Duodenal mucosa (tissue), 2 donors: ENCODE measurements at regions not wholly inside any gene's neighbourhood (a gene's known extent, or its start where the extent isn't known, plus 50 kb on each side); places are given as distances from the start of the nearest gene placed in this dataset.

Source experiments
- H3K27ac ChIP-seq: one replicate; pipeline ENCODE4 v1.7.0; 2013; ENCODE audit warnings: low read depth, low read length
- H3K27me3 ChIP-seq, 2 donors: one replicate each; pipeline ENCODE4 v1.7.0; 2013; ENCODE audit warnings: low read length in 2 of 2, control low read depth in 1 of 2; ENCODE audit not compliant: insufficient read depth in 2 of 2, control insufficient read depth in 1 of 2
- H3K36me3 ChIP-seq, 2 donors: one replicate each; pipeline ENCODE4 v1.7.0; 2013; ENCODE audit warnings: low read length in 2 of 2, control low read depth in 1 of 2; ENCODE audit not compliant: insufficient read depth in 2 of 2, control insufficient read depth in 1 of 2
- H3K4me1 ChIP-seq, 2 donors: one replicate each; pipeline ENCODE4 v1.7.0; 2013; ENCODE audit warnings: low read length in 2 of 2, control low read depth in 1 of 2; ENCODE audit not compliant: insufficient read depth in 2 of 2, control insufficient read depth in 1 of 2
- H3K4me3 ChIP-seq, 2 donors: one replicate each; pipeline ENCODE4 v1.7.0; 2013; ENCODE audit warnings: low read length in 2 of 2, low read depth in 1 of 2
- H3K9ac ChIP-seq, 2 donors: one replicate each; pipeline ENCODE4 v1.7.0; 2013; ENCODE audit warnings: low read length in 2 of 2, low read depth in 1 of 2
- H3K9me3 ChIP-seq, 2 donors: one replicate each; pipeline ENCODE4 v1.7.0; 2013; ENCODE audit warnings: low read length in 2 of 2, control low read depth in 1 of 2; ENCODE audit not compliant: control insufficient read depth in 1 of 2

GRCh38 chr2:204468746-204469429, 76.4 kb upstream of the PARD3B start:
- H3K9me3 ChIP-seq: no peaks in the 10 kb centered on the region
- H3K27me3 ChIP-seq: no peaks in the 10 kb centered on the region
- H3K27ac ChIP-seq: no peak overlapping the region
- H3K9ac ChIP-seq: no peak overlapping the region
- no peaks in the 10 kb centered on the region for H3K36me3 ChIP-seq
- H3K4me3 ChIP-seq: no peak overlapping the region
- peaks cover 0 to 5% of the 10 kb centered on the region in 2 donors for H3K4me1 ChIP-seq

GRCh38 chr2:204470178-204470620, 75.1 kb upstream of the PARD3B start:
- Histone ChIP-seq H3K27ac (no peak overlapping the region), H3K36me3 (no peaks in the 10 kb centered on the region), H3K4me1 (peaks cover 0 to 5% of the 10 kb centered on the region in 2 donors), H3K27me3 (no peaks in the 10 kb centered on the region), H3K9me3 (no peaks in the 10 kb centered on the region), H3K9ac (no peak overlapping the region), H3K4me3 (no peak overlapping the region)

GRCh38 chr2:204470621-204471196, 74.6 kb upstream of the PARD3B start:
- no peak overlapping the region for H3K9ac ChIP-seq
- no peaks in the 10 kb centered on the region for H3K36me3 ChIP-seq
- peaks cover 0 to 5% of the 10 kb centered on the region in 2 donors for H3K4me1 ChIP-seq
- H3K9me3 ChIP-seq: no peaks in the 10 kb centered on the region
- no peak overlapping the region for H3K27ac ChIP-seq
- H3K27me3 ChIP-seq: no peaks in the 10 kb centered on the region
- no peak overlapping the region for H3K4me3 ChIP-seq

- H3K27me3 ChIP-seq: no peaks in the 10 kb centered on the region
- H3K9ac ChIP-seq: no peak overlapping the region
- H3K4me1 ChIP-seq: peaks cover 0 to 5% of the 10 kb centered on the region in 2 donors
- H3K36me3 ChIP-seq: no peaks in the 10 kb centered on the region
- H3K27ac ChIP-seq: no peak overlapping the region
- no peaks in the 10 kb centered on the region for H3K9me3 ChIP-seq
- H3K4me3 ChIP-seq: no peak overlapping the region
These were observed 72.9 kb upstream of the PARD3B start for GRCh38 chr2:204472375-204472774.

GRCh38 chr2:204473224-204473623, 72.1 kb upstream of the PARD3B start:
- no peak overlapping the region for H3K4me3 ChIP-seq
- no peaks in the 10 kb centered on the region for H3K36me3 ChIP-seq
- H3K9me3 ChIP-seq: no peaks in the 10 kb centered on the region
- no peak overlapping the region for H3K9ac ChIP-seq
- H3K27ac ChIP-seq: no peak overlapping the region
- peaks cover 0 to 5% of the 10 kb centered on the region in 2 donors for H3K4me1 ChIP-seq
- no peaks in the 10 kb centered on the region for H3K27me3 ChIP-seq

- H3K9ac ChIP-seq: no peak overlapping the region
- no peak overlapping the region for H3K27ac ChIP-seq
- H3K9me3 ChIP-seq: no peaks in the 10 kb centered on the region
- no peaks in the 10 kb centered on the region for H3K36me3 ChIP-seq
- no peaks in the 10 kb centered on the region for H3K27me3 ChIP-seq
- peaks cover 0 to 5% of the 10 kb centered on the region in 2 donors for H3K4me1 ChIP-seq
- no peak overlapping the region for H3K4me3 ChIP-seq
These were observed 69.9 kb upstream of the PARD3B start for GRCh38 chr2:204475399-204475798.

- H3K4me3 ChIP-seq: no peak overlapping the region
- H3K36me3 ChIP-seq: no peaks in the 10 kb centered on the region
- no peaks in the 10 kb centered on the region for H3K27me3 ChIP-seq
- no peaks in the 10 kb centered on the region for H3K9me3 ChIP-seq
- H3K9ac ChIP-seq: no peak overlapping the region
- H3K4me1 ChIP-seq: peaks cover 0 to 5% of the 10 kb centered on the region in 2 donors
- no peak overlapping the region for H3K27ac ChIP-seq
These were observed 67.8 kb upstream of the PARD3B start for GRCh38 chr2:204477358-204477950.

GRCh38 chr2:204479557-204479956, 65.7 kb upstream of the PARD3B start:
- no peaks in the 10 kb centered on the region for H3K9me3 ChIP-seq
- H3K27ac ChIP-seq: no peak overlapping the region
- H3K4me3 ChIP-seq: no peak overlapping the region
- H3K4me1 ChIP-seq: no peaks in the 10 kb centered on the region
- H3K27me3 ChIP-seq: no peaks in the 10 kb centered on the region
- no peaks in the 10 kb centered on the region for H3K36me3 ChIP-seq
- H3K9ac ChIP-seq: no peak overlapping the region

GRCh38 chr2:204480676-204481075, 64.6 kb upstream of the PARD3B start:
- H3K27me3 ChIP-seq: no peaks in the 10 kb centered on the region
- H3K36me3 ChIP-seq: no peaks in the 10 kb centered on the region
- H3K27ac ChIP-seq: no peak overlapping the region
- no peaks in the 10 kb centered on the region for H3K9me3 ChIP-seq
- H3K4me3 ChIP-seq: no peak overlapping the region
- H3K9ac ChIP-seq: no peak overlapping the region
- H3K4me1 ChIP-seq: no peaks in the 10 kb centered on the region

- Histone ChIP-seq H3K27ac (no peak overlapping the region), H3K4me3 (no peak overlapping the region), H3K27me3 (no peaks in the 10 kb centered on the region), H3K9me3 (no peaks in the 10 kb centered on the region), H3K9ac (no peak overlapping the region), H3K36me3 (no peaks in the 10 kb centered on the region), H3K4me1 (peaks cover 0 to 10% of the 10 kb centered on the region in 2 donors)
These were observed 61.6 kb upstream of the PARD3B start for GRCh38 chr2:204483608-204484081.
